ENCODE measurements at regions not wholly inside any gene's neighbourhood (a gene's known extent, or its start where the extent isn't known, plus 50 kb on each side); places are given as distances from the start of the nearest gene placed in this dataset.
"Not testable (repeated sequence)": the region's sequence is repeated elsewhere in the genome, so short reads cannot be mapped to it uniquely, and the experiment has no call there.

DNA sequence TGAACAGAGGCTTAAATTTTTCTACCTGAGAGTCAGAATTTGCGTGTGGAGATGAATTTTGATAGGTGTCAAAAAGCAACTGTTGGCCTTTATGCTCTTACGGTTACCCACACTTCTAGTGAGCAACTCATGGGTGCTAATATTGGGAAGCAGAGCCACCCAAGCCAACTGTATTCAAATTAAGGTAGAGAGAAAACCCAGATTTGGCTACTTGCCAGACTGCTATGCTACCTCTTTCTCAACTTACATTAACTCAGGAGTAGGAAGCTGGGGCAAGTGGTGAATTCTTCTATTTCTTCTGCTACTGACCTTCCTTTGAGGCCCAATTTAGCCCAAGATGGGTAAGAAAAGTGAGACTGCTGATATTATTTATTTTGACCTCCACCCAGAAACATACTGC lies 83.9 kb downstream of the OLFM4 start:
- FAIRE-seq (no peak), DNase-seq (ENCODE audit: low read depth) (no peak)
- Histone ChIP-seq H3K4me3 (ENCODE audit: low read depth, low read length) (no peak overlapping the region), H3K27me3 (ENCODE audit: control insufficient read depth, insufficient read depth, low read length) (no peaks in the 10 kb centered on the region), H3K36me3 (ENCODE audit: control insufficient read depth, insufficient read depth, low read length) (no peaks in the 10 kb centered on the region)
- TF ChIP-seq, protein P1, sequence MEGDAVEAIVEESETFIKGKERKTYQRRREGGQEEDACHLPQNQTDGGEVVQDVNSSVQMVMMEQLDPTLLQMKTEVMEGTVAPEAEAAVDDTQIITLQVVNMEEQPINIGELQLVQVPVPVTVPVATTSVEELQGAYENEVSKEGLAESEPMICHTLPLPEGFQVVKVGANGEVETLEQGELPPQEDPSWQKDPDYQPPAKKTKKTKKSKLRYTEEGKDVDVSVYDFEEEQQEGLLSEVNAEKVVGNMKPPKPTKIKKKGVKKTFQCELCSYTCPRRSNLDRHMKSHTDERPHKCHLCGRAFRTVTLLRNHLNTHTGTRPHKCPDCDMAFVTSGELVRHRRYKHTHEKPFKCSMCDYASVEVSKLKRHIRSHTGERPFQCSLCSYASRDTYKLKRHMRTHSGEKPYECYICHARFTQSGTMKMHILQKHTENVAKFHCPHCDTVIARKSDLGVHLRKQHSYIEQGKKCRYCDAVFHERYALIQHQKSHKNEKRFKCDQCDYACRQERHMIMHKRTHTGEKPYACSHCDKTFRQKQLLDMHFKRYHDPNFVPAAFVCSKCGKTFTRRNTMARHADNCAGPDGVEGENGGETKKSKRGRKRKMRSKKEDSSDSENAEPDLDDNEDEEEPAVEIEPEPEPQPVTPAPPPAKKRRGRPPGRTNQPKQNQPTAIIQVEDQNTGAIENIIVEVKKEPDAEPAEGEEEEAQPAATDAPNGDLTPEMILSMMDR (IDR thresholded peaks at IDR 0.05; ENCODE audit: insufficient read depth, low read length, severe bottlenecking): no peak

DNA sequence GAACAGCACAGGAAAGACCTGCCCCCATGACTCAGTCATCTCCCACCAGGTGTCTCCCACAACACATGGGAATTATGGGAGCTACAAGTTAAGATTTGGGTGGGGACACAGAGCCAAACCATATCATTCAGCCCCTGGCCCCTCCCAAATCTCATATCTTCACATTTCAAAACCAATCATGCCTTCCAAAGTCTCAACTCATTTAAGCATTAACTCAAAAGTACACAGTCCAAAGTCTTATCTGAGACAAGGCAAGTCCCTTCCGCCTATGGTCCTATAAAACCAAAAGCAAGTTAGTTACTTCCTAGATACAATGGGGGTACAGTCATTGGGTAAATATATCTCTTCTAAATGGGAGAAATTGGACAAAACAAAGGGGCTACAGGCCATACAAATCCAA lies 88.4 kb downstream of the OLFM4 start:
- not testable (repeated sequence) for FAIRE-seq; H3K36me3 ChIP-seq (ENCODE audit: control insufficient read depth, insufficient read depth, low read length); H3K27me3 ChIP-seq (ENCODE audit: control insufficient read depth, insufficient read depth, low read length); DNase-seq (ENCODE audit: low read depth); H3K4me3 ChIP-seq (ENCODE audit: low read depth, low read length)

DNA sequence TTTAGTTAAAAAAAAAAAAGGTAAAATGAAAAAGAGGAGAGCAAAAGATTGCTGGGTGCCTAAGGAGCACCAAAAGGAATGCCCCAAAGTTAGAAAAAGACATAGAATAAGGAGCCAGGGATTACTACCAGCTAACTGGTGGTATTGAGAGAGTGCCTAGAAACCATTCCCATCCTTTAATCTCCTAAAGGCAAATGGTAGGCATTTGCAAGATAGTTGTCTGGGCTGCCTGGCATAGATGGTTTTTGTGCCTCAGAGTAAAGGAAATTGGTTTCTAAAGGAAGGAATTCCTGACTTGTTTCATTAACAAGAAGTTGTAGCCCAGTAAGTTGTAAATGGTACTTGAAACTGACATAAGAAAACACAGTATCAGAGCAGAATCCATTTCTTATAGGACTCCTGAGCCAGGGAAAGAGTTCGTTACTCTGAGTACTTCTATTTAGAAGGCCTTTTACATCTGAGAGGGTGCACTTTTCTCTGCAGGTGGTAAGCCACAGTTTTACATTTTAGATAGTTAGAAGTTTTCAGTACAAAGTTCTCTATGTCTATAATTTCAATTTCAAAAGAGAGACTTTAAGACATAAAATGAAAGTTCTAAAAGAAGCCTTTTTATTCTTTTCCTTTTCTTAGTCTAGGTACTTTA lies 92.6 kb downstream of the OLFM4 start:
- TF ChIP-seq, protein P1 (IDR thresholded peaks at IDR 0.05; ENCODE audit: insufficient read depth, low read length, severe bottlenecking): no peak
- no peak for FAIRE-seq

DNA sequence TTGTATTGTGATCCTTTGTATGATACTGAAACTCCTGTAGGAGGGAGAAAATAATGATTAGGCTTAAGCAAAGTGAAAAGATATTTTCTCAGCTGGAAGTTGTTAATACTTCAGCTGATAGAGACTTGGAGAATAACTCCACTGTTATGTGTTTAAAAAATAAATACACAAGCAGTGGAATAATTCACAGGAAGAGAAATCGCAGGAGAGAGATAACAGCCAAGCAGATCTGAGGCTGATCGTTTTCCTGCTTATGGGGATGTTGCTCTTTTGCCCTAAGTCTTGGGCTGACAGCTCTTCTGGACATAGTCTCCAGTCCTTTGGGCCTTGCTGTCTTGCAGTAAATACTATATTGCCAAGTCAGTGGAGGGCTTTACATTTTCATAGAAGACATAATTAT lies 93.3 kb downstream of the OLFM4 start:
- no peak for FAIRE-seq
- Histone ChIP-seq H3K4me3 (ENCODE audit: low read depth, low read length) (no peak overlapping the region), H3K27me3 (ENCODE audit: control insufficient read depth, insufficient read depth, low read length) (no peaks in the 10 kb centered on the region), H3K36me3 (ENCODE audit: control insufficient read depth, insufficient read depth, low read length) (no peaks in the 10 kb centered on the region)
- TF ChIP-seq, protein P1 (IDR thresholded peaks at IDR 0.05; ENCODE audit: insufficient read depth, low read length, severe bottlenecking): no peak
- DNase-seq (ENCODE audit: low read depth): no peak

More for the DNA sequence above, 92.6 kb downstream of the OLFM4 start:
- no peaks in the 10 kb centered on the region for H3K27me3 ChIP-seq (ENCODE audit: control insufficient read depth, insufficient read depth, low read length)
- DNase-seq (ENCODE audit: low read depth): no peak
- no peaks in the 10 kb centered on the region for H3K36me3 ChIP-seq (ENCODE audit: control insufficient read depth, insufficient read depth, low read length)
- no peak overlapping the region for H3K4me3 ChIP-seq (ENCODE audit: low read depth, low read length)

DNA sequence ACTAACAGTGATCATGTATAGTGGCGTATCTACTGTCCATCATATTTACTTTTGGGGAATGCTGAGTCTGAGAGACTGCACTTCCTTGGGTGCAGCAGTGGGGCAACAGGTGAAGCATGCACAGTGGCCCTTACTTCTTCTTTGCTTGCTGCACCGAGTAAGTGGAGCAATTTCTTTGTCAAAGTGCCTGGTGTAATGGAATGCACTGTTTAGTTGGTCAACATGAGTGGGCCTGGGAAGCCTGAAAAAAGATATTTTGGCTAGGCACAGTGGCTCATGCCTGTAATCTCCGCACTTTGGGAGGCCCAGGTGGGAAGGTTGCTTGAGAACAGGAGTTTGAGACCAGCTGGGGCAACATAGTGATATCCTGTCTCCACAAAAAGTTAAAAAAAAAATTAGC lies 94.9 kb downstream of the OLFM4 start:
- TF ChIP-seq, protein P1 (IDR thresholded peaks at IDR 0.05; ENCODE audit: insufficient read depth, low read length, severe bottlenecking): no peak
- Histone ChIP-seq H3K4me3 (ENCODE audit: low read depth, low read length) (no peak overlapping the region), H3K36me3 (ENCODE audit: control insufficient read depth, insufficient read depth, low read length) (no peaks in the 10 kb centered on the region), H3K27me3 (ENCODE audit: control insufficient read depth, insufficient read depth, low read length) (no peaks in the 10 kb centered on the region)
- FAIRE-seq (no peak), DNase-seq (ENCODE audit: low read depth) (no peak)

DNA sequence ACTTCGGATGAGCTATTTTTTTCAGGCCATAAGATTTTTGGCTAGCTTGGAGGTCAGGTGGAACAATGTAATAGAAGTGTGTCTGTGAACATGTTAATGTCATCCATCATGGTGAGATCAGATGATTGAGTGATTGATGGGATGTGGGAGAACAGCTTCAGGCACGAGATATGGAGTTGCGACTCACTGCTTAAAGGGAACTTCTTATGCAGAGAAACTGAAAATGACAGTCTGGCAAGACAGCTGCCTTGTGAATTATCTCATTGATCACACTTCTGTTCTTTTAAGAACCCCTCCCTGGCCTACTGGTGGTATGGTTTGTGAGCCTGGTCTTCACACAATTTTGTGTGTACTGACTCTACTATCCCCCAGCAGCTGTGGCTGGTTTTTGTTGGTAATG lies 96.0 kb downstream of the OLFM4 start:
- FAIRE-seq (peak; percentile 89), DNase-seq (ENCODE audit: low read depth) (no peak)
- no peak overlapping the region for H3K4me3 ChIP-seq (ENCODE audit: low read depth, low read length)
- no peaks in the 10 kb centered on the region for H3K27me3 ChIP-seq (ENCODE audit: control insufficient read depth, insufficient read depth, low read length)
- H3K36me3 ChIP-seq (ENCODE audit: control insufficient read depth, insufficient read depth, low read length): no peaks in the 10 kb centered on the region
- TF ChIP-seq, protein P1 (IDR thresholded peaks at IDR 0.05; ENCODE audit: insufficient read depth, low read length, severe bottlenecking): no peak

All from bronchial epithelial cell (primary cell).